ENCODE measurements at regions not wholly inside any gene's neighbourhood (a gene's known extent, or its start where the extent isn't known, plus 50 kb on each side); places are given as distances from the start of the nearest gene placed in this dataset.

DNA sequence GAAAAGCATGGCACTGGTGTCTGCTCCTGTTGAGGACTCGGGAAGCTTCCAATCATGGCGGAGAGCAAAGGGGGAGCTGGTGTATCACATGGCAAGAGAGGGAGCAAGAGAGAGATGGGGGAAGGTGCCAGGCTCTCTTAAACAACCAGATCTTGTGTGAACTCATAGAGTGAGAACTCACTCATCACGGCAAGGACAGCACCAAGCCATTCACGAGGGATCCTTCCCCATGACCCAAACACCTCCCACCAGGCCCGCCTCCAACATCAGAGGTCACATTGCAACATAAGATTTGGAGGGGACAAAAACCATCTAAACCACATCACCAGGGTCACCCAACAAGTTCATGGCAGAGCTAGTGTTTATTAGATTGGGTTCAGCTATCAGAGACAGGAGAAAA is 218.7 kb upstream of the BCOR start:
- DNase-seq (ENCODE audit: low spot score): no peak
- Mint-ChIP-seq H3K36me3 (ENCODE audit: low read depth) (no peaks in the 10 kb centered on the region), H3K27me3 (ENCODE audit: low read depth) (no peaks in the 10 kb centered on the region), H3K4me3 (ENCODE audit: unreplicated experiment) (no peak overlapping the region), H3K9me3 (ENCODE audit: low read depth) (peaks cover 36% of the 10 kb centered on the region), H3K4me1 (ENCODE audit: low read depth) (no peaks in the 10 kb centered on the region), H3K27ac (ENCODE audit: unreplicated experiment) (no peak overlapping the region)
- TF ChIP-seq, protein P1, sequence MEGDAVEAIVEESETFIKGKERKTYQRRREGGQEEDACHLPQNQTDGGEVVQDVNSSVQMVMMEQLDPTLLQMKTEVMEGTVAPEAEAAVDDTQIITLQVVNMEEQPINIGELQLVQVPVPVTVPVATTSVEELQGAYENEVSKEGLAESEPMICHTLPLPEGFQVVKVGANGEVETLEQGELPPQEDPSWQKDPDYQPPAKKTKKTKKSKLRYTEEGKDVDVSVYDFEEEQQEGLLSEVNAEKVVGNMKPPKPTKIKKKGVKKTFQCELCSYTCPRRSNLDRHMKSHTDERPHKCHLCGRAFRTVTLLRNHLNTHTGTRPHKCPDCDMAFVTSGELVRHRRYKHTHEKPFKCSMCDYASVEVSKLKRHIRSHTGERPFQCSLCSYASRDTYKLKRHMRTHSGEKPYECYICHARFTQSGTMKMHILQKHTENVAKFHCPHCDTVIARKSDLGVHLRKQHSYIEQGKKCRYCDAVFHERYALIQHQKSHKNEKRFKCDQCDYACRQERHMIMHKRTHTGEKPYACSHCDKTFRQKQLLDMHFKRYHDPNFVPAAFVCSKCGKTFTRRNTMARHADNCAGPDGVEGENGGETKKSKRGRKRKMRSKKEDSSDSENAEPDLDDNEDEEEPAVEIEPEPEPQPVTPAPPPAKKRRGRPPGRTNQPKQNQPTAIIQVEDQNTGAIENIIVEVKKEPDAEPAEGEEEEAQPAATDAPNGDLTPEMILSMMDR (IDR thresholded peaks at IDR 0.05): no peak

DNA sequence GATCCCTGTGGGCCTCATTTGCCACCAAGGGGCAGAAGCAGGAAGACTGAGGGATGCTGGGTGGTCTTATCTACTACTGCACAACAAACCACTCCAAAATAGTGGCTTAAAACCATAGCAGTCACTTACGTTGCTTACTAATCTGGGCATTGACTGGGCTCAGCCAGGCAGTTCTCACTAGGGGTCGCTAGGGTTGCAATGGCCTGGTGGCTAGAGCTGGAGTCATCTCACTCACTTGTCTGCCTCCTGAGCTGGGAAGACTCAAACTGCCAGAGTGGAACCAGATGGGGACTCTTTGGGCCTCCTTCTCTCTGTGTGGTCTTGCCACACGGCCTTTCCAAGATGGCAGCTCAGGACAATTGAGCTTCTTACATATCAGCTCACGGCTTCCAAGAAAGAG is 216.3 kb upstream of the BCOR start:
- no peak for DNase-seq (ENCODE audit: low spot score)
- H3K9me3 Mint-ChIP-seq (ENCODE audit: low read depth): peaks cover 23% of the 10 kb centered on the region
- TF ChIP-seq, protein P1 (IDR thresholded peaks at IDR 0.05): no peak
- no peak overlapping the region for H3K27ac Mint-ChIP-seq (ENCODE audit: unreplicated experiment)
- no peaks in the 10 kb centered on the region for H3K36me3 Mint-ChIP-seq (ENCODE audit: low read depth)
- H3K4me1 Mint-ChIP-seq (ENCODE audit: low read depth): no peaks in the 10 kb centered on the region
- no peaks in the 10 kb centered on the region for H3K27me3 Mint-ChIP-seq (ENCODE audit: low read depth)
- H3K4me3 Mint-ChIP-seq (ENCODE audit: unreplicated experiment): no peak overlapping the region

DNA sequence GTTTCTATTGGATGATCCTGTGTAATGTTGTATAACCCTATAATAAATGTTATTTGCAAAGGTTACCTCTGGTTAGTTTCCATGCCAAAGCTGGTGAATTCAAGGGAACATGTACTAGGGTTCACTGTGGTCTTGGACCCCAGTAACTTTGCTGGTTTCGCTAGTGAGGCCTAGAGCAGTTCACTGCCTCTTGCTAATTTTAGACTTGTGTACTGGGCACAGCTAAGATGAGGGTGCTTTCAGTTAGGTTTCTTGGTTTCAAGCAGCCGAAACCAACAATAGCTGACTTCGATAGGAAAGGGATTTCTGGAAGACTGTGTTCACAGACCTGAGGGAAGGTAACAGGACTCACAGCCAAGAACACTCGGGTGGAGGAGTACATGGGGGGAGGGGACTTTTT is 215.5 kb upstream of the BCOR start:
- Mint-ChIP-seq H3K36me3 (ENCODE audit: low read depth) (no peaks in the 10 kb centered on the region), H3K27ac (ENCODE audit: unreplicated experiment) (no peak overlapping the region), H3K9me3 (ENCODE audit: low read depth) (peaks cover 23% of the 10 kb centered on the region), H3K27me3 (ENCODE audit: low read depth) (no peaks in the 10 kb centered on the region), H3K4me3 (ENCODE audit: unreplicated experiment) (no peak overlapping the region), H3K4me1 (ENCODE audit: low read depth) (no peaks in the 10 kb centered on the region)
- TF ChIP-seq, protein P1 (IDR thresholded peaks at IDR 0.05): no peak
- no peak for DNase-seq (ENCODE audit: low spot score)

DNA sequence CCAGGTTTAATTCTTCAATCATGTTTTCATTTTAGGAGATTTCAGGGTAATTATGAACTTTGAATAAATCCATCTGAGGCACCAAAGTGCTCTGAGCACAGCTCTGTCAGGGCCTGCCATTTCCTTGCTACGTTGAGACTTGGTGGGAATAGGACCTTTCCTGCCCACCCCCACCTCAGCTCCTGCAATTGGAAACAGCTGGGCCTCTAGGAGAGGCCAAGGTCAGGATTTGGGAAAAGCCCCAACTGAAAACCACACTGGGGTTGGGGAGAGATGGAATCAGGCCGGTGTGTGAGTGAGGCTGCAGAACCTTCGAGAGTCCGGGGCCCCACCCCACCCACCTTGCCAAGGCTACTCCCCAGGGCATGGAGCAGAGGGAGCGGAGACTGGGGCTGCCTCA is 212.7 kb upstream of the BCOR start:
- TF ChIP-seq, protein P1 (IDR thresholded peaks at IDR 0.05): no peak
- Mint-ChIP-seq H3K4me3 (ENCODE audit: unreplicated experiment) (no peak overlapping the region), H3K27ac (ENCODE audit: unreplicated experiment) (no peak overlapping the region), H3K36me3 (ENCODE audit: low read depth) (no peaks in the 10 kb centered on the region), H3K9me3 (ENCODE audit: low read depth) (peaks cover 22% of the 10 kb centered on the region), H3K27me3 (ENCODE audit: low read depth) (no peaks in the 10 kb centered on the region), H3K4me1 (ENCODE audit: low read depth) (no peaks in the 10 kb centered on the region)
- DNase-seq (ENCODE audit: low spot score): no peak

DNA sequence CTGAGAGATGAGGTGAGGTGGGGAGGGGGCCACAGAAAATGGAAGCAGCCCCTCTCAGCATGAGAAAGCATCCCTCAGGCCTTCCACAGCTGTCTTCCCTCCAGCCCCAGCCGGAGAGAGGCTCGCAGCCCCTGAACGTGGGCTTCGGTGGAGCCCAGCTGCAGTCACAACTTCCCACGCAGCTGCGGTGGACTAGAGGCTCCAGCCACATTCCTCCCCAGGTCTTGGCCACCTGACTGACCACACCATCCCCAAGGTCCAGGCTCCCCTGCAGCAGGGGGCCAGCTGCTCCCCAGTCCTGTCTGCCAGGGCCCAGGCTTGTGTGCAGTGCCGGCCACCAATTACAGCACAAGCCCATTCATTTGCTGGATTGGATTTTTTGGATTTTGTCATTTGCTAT is 212.3 kb upstream of the BCOR start:
- TF ChIP-seq, protein P1 (IDR thresholded peaks at IDR 0.05): no peak
- Mint-ChIP-seq H3K9me3 (ENCODE audit: low read depth) (peaks cover 23% of the 10 kb centered on the region), H3K4me1 (ENCODE audit: low read depth) (no peaks in the 10 kb centered on the region), H3K27me3 (ENCODE audit: low read depth) (no peaks in the 10 kb centered on the region), H3K36me3 (ENCODE audit: low read depth) (no peaks in the 10 kb centered on the region), H3K27ac (ENCODE audit: unreplicated experiment) (no peak overlapping the region), H3K4me3 (ENCODE audit: unreplicated experiment) (no peak overlapping the region)
- no peak for DNase-seq (ENCODE audit: low spot score)
